Endothelial cell of umbilical vein (primary cell): ENCODE measurements at regions not wholly inside any gene's neighbourhood (a gene's known extent, or its start where the extent isn't known, plus 50 kb on each side); places are given as distances from the start of the nearest gene placed in this dataset.

ENCODE experiments used
- BruUV-seq: library from RNA; stranded (reverse); fragments of 400-500 nt; replicated peaks from 2 replicates; lab custom pipeline; 2021; lab: Mats Ljungman, UMichigan
- CTCF ChIA-PET: fragments of 300-600, 350-600 bp; sonication (Branson Sonifier 250); formaldehyde crosslinking; loops from one replicate; lab custom pipeline; 2021; ENCODE audit warnings: antibody characterized with exemption, inconsistent platforms; lab: Charles Lee
- POLR2A ChIA-PET: fragments of 300-600, 350-600 bp; sonication (Branson Sonifier 250); formaldehyde crosslinking; loops from one replicate; lab custom pipeline; 2021; ENCODE audit warnings: antibody characterized with exemption, inconsistent platforms; lab: Charles Lee
- DNase-seq: peaks from one replicate; pipeline ENCODE4 v3.0.0-alpha.2; 2011; ENCODE audit warnings: low read depth, low spot score
- FAIRE-seq: peaks from 2 replicates; lab custom pipeline; 2011; peaks lifted over from hg19 to GRCh38; lab: Jason Lieb, UNC
- H2AFZ ChIP-seq: 2 replicates; pipeline ENCODE4 v1.6.0; 2012; ENCODE audit warnings: low read depth, low read length, control low read depth, inconsistent platforms
- H3K27ac ChIP-seq: 2 replicates; pipeline ENCODE4 v1.5.1; 2011; ENCODE audit warnings: low read depth, mild to moderate bottlenecking, control low read depth, low read length, moderate library complexity; ENCODE audit not compliant: insufficient read depth
- H3K27me3 ChIP-seq, 2 experiments: 2 replicates each; pipeline versions ENCODE4 v1.6.0 to v1.6.1; 2011; ENCODE audit warnings: low read length in 2 of 2, mixed read lengths in 1 of 2; ENCODE audit not compliant: control insufficient read depth in 2 of 2, insufficient read depth in 2 of 2
- H3K36me3 ChIP-seq, 2 experiments: 2 replicates in 1 of 2; 3 replicates in 1 of 2; pipeline ENCODE4 v1.5.1; 2011; ENCODE audit warnings: low read length in 2 of 2, mild to moderate bottlenecking in 1 of 2, moderate library complexity in 1 of 2; ENCODE audit not compliant: control insufficient read depth in 2 of 2, insufficient read depth in 2 of 2; ENCODE audit errors: extremely low read depth in 1 of 2
- H3K4me1 ChIP-seq: 3 replicates; pipeline ENCODE4 v1.5.1; 2011; ENCODE audit warnings: mild to moderate bottlenecking, low read length; ENCODE audit not compliant: control insufficient read depth, insufficient read depth; ENCODE audit errors: extremely low read depth
- H3K4me2 ChIP-seq: 2 replicates; pipeline ENCODE4 v1.6.1; 2011; ENCODE audit warnings: low read length, control low read depth, mixed read lengths; ENCODE audit not compliant: insufficient read depth
- H3K4me3 ChIP-seq, 3 experiments: fragments of 200-600 bp in 1 of 3; sonication (generic), shearing (Covaris generic) in 1 of 3; replicated peaks in 1 of 3; 2 replicates each; pipeline ENCODE4 v1.5.1; 2011 to 2016; ENCODE audit warnings: control low read depth in 3 of 3, low read length in 3 of 3, mild to moderate bottlenecking in 2 of 3, inconsistent platforms in 1 of 3, low read depth in 1 of 3, moderate library complexity in 1 of 3; ENCODE audit not compliant: insufficient read depth in 1 of 3
- H3K79me2 ChIP-seq: 2 replicates; pipeline ENCODE4 v1.6.0; 2012; ENCODE audit warnings: low read length, inconsistent platforms; ENCODE audit not compliant: control insufficient read depth, insufficient read depth
- H3K9ac ChIP-seq: replicated peaks from 2 replicates; pipeline ENCODE3; 2011; ENCODE audit warnings: low read length, control low read depth; ENCODE audit not compliant: insufficient read depth; ENCODE audit errors: extremely low read depth
- H3K9me1 ChIP-seq: replicated peaks from 3 replicates; pipeline ENCODE4 v1.6.0; 2011; ENCODE audit warnings: mild to moderate bottlenecking, low read length; ENCODE audit not compliant: control insufficient read depth, insufficient read depth; ENCODE audit errors: extremely low read depth
- H3K9me3 ChIP-seq: replicated peaks from 2 replicates; pipeline ENCODE4 v1.5.1; 2012; ENCODE audit warnings: low read length, inconsistent platforms; ENCODE audit not compliant: control insufficient read depth, insufficient read depth
- H4K20me1 ChIP-seq: replicated peaks from 2 replicates; pipeline ENCODE3; 2011; ENCODE audit warnings: mild to moderate bottlenecking, low read length; ENCODE audit not compliant: control insufficient read depth, insufficient read depth; ENCODE audit errors: extremely low read depth
- CTCF ChIP-seq, 2 donors: IDR thresholded peaks; 1 replicate in 1 of 2; 2 replicates in 1 of 2; pipeline ENCODE4 v1.5.1; 2011; ENCODE audit warnings: low read length in 2 of 2, mild to moderate bottlenecking in 2 of 2, moderate library complexity in 2 of 2, control low read depth in 1 of 2, inconsistent platforms in 1 of 2, low read depth in 1 of 2; ENCODE audit not compliant: insufficient read depth in 1 of 2; ENCODE audit errors: extremely low read depth in 1 of 2
- EZH2 ChIP-seq: IDR thresholded peaks from 2 replicates; pipeline ENCODE4 v1.6.1; 2012; ENCODE audit warnings: borderline replicate concordance, low read depth, mild to moderate bottlenecking, moderate library complexity, low read length, inconsistent platforms; ENCODE audit not compliant: severe bottlenecking
- FOS ChIP-seq: IDR thresholded peaks from 2 replicates; pipeline ENCODE4 v1.6.1; 2011; ENCODE audit warnings: mild to moderate bottlenecking, low read length, moderate library complexity, borderline replicate concordance; ENCODE audit not compliant: insufficient read depth
- GATA2 ChIP-seq: IDR thresholded peaks from 2 replicates; pipeline ENCODE4 v1.7.0; 2011; ENCODE audit warnings: low read depth, mild to moderate bottlenecking, moderate library complexity, mixed read lengths, low read length; ENCODE audit not compliant: insufficient read length, insufficient read depth
- MYC ChIP-seq: IDR thresholded peaks from one replicate; pipeline ENCODE4 v1.6.1; 2011; ENCODE audit warnings: mild to moderate bottlenecking, low read depth, low read length
- POLR2AphosphoS5 ChIP-seq: IDR thresholded peaks from 2 replicates; pipeline ENCODE4 v1.6.1; 2012; ENCODE audit warnings: low read depth, mild to moderate bottlenecking, control low read depth, low read length, moderate library complexity; ENCODE audit not compliant: insufficient read depth
- dilution Hi-C: fragments of 300-500 bp; cut with MboI; formaldehyde crosslinking; loops from one replicate; pipeline ENCODE4 v1.15.0; 2019; ENCODE audit warnings: low sequenced_read_pairs; ENCODE audit not compliant: extremely low pct_ligation_motif_present
- intact Hi-C: fragments of 100-400 bp; cut with micrococcal nuclease; formaldehyde crosslinking; loops from one replicate; pipeline ENCODE4 v1.10.0; 2022

GRCh38 chr2:172667581-172668325, 67.9 kb upstream of the RAPGEF4 start:
- intact Hi-C loops (no loop called here), dilution Hi-C loops (no loop called here)
- DNase-seq (no peak), FAIRE-seq (no peak)
- no peak for TF ChIP-seq POLR2AphosphoS5
- no peaks in the 10 kb centered on the region for H3K27me3 ChIP-seq
- H3K27ac ChIP-seq: no peak overlapping the region
- ChIA-PET POLR2A (no interaction called here), CTCF (interaction anchor here (0.8 to 1.5 kb wide), 3 partner anchors 11 to 29 kb away, joined by 3 read pairs; no protein-coding TSS in a partner anchor)
- H3K4me3 ChIP-seq: no peak overlapping the region
- H3K79me2 ChIP-seq: no peaks in the 10 kb centered on the region
- no peaks in the 10 kb centered on the region for H3K9me1 ChIP-seq
- BruUV-seq: no TSS peak
- H3K4me1 ChIP-seq: peaks cover 10% of the 10 kb centered on the region
- H2AFZ ChIP-seq: no peak overlapping the region
- H3K9ac ChIP-seq: no peak overlapping the region
- H3K36me3 ChIP-seq: no peaks in the 10 kb centered on the region
- no peak overlapping the region for H3K4me2 ChIP-seq
- no peaks in the 10 kb centered on the region for H4K20me1 ChIP-seq
- no peaks in the 10 kb centered on the region for H3K9me3 ChIP-seq

GRCh38 chr2:172671501-172671900, 64.1 kb upstream of the RAPGEF4 start:
- ChIA-PET CTCF (interaction anchor here (0.7 to 4.6 kb wide), 4 partner anchors 24 to 501 kb away, joined by 3 to 75 read pairs (median 6); no protein-coding TSS in a partner anchor), POLR2A (no interaction called here)
- intact Hi-C loops (no loop called here), dilution Hi-C loops (no loop called here)
- DNase-seq (no peak), FAIRE-seq (no peak)
- Histone ChIP-seq H3K9ac (no peak overlapping the region), H3K4me3 (no peak overlapping the region), H3K79me2 (no peaks in the 10 kb centered on the region), H3K27ac (no peak overlapping the region), H2AFZ (no peak overlapping the region), H3K4me1 (peaks cover 17% of the 10 kb centered on the region), H3K27me3 (no peaks in the 10 kb centered on the region), H3K9me3 (no peaks in the 10 kb centered on the region), H4K20me1 (no peaks in the 10 kb centered on the region), H3K4me2 (no peak overlapping the region), H3K9me1 (no peaks in the 10 kb centered on the region), H3K36me3 (no peaks in the 10 kb centered on the region)
- TF ChIP-seq FOS: peak; percentile 21
- no peak for TF ChIP-seq CTCF (IDR thresholded peaks at IDR 0.05; ENCODE audit: extremely low read depth in 1 of 2, insufficient read depth in 1 of 2, low read depth in 1 of 2, low read length in 2 of 2)
- no peak for TF ChIP-seq MYC
- TF ChIP-seq GATA2: no peak
- no peak for TF ChIP-seq EZH2
- no TSS peak for BruUV-seq
